HEK293T (cell line): ENCODE measurements at regions not wholly inside any gene's neighbourhood (a gene's known extent, or its start where the extent isn't known, plus 50 kb on each side); places are given as distances from the start of the nearest gene placed in this dataset.

ENCODE experiments used
- CTCF ChIA-PET: fragments of 350-600 bp; formaldehyde crosslinking; extraction: SDS; loops from one replicate; lab custom pipeline; 2021; ENCODE audit warnings: antibody characterized with exemption, inconsistent platforms; lab: Yijun Ruan, JAX
- POLR2A ChIA-PET: fragments of 350-600 bp; formaldehyde crosslinking; extraction: SDS; loops from one replicate; lab custom pipeline; 2020; ENCODE audit warnings: antibody characterized with exemption, inconsistent platforms; lab: Yijun Ruan, JAX
- DNase-seq: peaks from one replicate; pipeline ENCODE4 v3.0.0; 2012; ENCODE audit warnings: mixed read lengths; ENCODE audit errors: extremely low spot score
- ARNT ChIP-seq: fragments of 450-650 bp; IDR thresholded peaks from 2 replicates; pipeline ENCODE4 v1.6.1; 2017; ENCODE audit warnings: mild to moderate bottlenecking
- BHLHE40 ChIP-seq: fragments of 450-650 bp; IDR thresholded peaks from 2 replicates; pipeline ENCODE4 v1.6.1; 2016; ENCODE audit warnings: mild to moderate bottlenecking, moderate library complexity, borderline replicate concordance
- CTBP1 ChIP-seq: fragments of 450-650 bp; IDR thresholded peaks from 2 replicates; pipeline ENCODE4 v1.6.1; 2016; ENCODE audit warnings: borderline replicate concordance
- ELF4 ChIP-seq: fragments of 450-650 bp; IDR thresholded peaks from 2 replicates; pipeline ENCODE4 v1.6.1; 2017; ENCODE audit warnings: antibody characterized with exemption
- FOXA1 ChIP-seq: fragments of 450-650 bp; IDR thresholded peaks from 2 replicates; pipeline ENCODE4 v1.6.1; 2016; ENCODE audit warnings: mild to moderate bottlenecking
- FOXK2 ChIP-seq: fragments of 450-650 bp; IDR thresholded peaks from 2 replicates; pipeline ENCODE4 v1.6.1; 2016; ENCODE audit warnings: mild to moderate bottlenecking
- FOXM1 ChIP-seq: fragments of 450-650 bp; IDR thresholded peaks from 2 replicates; pipeline ENCODE4 v1.6.1; 2017; ENCODE audit warnings: mild to moderate bottlenecking, borderline replicate concordance
- HDGF ChIP-seq: fragments of 450-650 bp; IDR thresholded peaks from 2 replicates; pipeline ENCODE4 v1.6.1; 2017; ENCODE audit warnings: antibody characterized with exemption, borderline replicate concordance
- L3MBTL2 ChIP-seq: fragments of 450-650 bp; conservative IDR thresholded peaks from 2 replicates; pipeline ENCODE4 v1.6.1; 2016; ENCODE audit warnings: mild to moderate bottlenecking
- LEF1 ChIP-seq: fragments of 450-650 bp; IDR thresholded peaks from 2 replicates; pipeline ENCODE4 v1.6.1; 2017; ENCODE audit warnings: mild to moderate bottlenecking, borderline replicate concordance
- NFRKB ChIP-seq: fragments of 450-650 bp; IDR thresholded peaks from 2 replicates; pipeline ENCODE4 v1.6.1; 2016; ENCODE audit warnings: mild to moderate bottlenecking, moderate library complexity
- PKNOX1 ChIP-seq: fragments of 450-650 bp; IDR thresholded peaks from 2 replicates; pipeline ENCODE4 v1.6.1; 2016
- SP1 ChIP-seq: fragments of 450-650 bp; IDR thresholded peaks from 2 replicates; pipeline ENCODE4 v1.6.1; 2017
- SUZ12 ChIP-seq: fragments of 450-650 bp; IDR thresholded peaks from 2 replicates; pipeline ENCODE4 v1.6.1; 2016; ENCODE audit warnings: mild to moderate bottlenecking
- TARDBP ChIP-seq: fragments of 450-650 bp; IDR thresholded peaks from 2 replicates; pipeline ENCODE4 v1.6.1; 2016
- ZNF384 ChIP-seq: fragments of 450-650 bp; IDR thresholded peaks from 2 replicates; pipeline ENCODE4 v1.6.1; 2016

GRCh38 chr4:188603646-188604045, 464.4 kb downstream of the TRIML1 start:
- CTCF ChIA-PET: no interaction called here
- TF ChIP-seq L3MBTL2 (no peak), ZNF384 (no peak), NFRKB (no peak), PKNOX1 (no peak), ARNT (no peak), SUZ12 (no peak), TARDBP (no peak), LEF1 (no peak), FOXA1 (no peak), SP1 (no peak), FOXM1 (no peak)
- no peak for DNase-seq
- POLR2A ChIA-PET: no interaction called here

GRCh38 chr4:188606635-188607034, 467.4 kb downstream of the TRIML1 start:
- no peak for TF ChIP-seq BHLHE40
- no peak for TF ChIP-seq L3MBTL2
- DNase-seq: no peak
- POLR2A ChIA-PET: no interaction called here
- CTCF ChIA-PET: no interaction called here

GRCh38 chr4:188611143-188611542, 471.9 kb downstream of the TRIML1 start:
- no peak for DNase-seq
- ChIA-PET CTCF (no interaction called here), POLR2A (no interaction called here)
- TF ChIP-seq FOXA1: no peak
- no peak for TF ChIP-seq ZNF384
- no peak for TF ChIP-seq L3MBTL2
- TF ChIP-seq PKNOX1: no peak
- no peak for TF ChIP-seq BHLHE40

GRCh38 chr4:188612659-188613058, 473.4 kb downstream of the TRIML1 start:
- DNase-seq: no peak
- ChIA-PET CTCF (no interaction called here), POLR2A (no interaction called here)
- no peak for TF ChIP-seq SUZ12

GRCh38 chr4:188613976-188614375, 474.7 kb downstream of the TRIML1 start:
- TF ChIP-seq SP1 (no peak), LEF1 (no peak), PKNOX1 (no peak), HDGF (no peak), TARDBP (no peak), FOXM1 (no peak), L3MBTL2 (no peak), ARNT (no peak), FOXK2 (no peak), CTBP1 (no peak), ELF4 (no peak), SUZ12 (no peak), BHLHE40 (no peak), NFRKB (no peak), ZNF384 (no peak), FOXA1 (no peak)
- ChIA-PET CTCF (no interaction called here), POLR2A (no interaction called here)
- DNase-seq: no peak

- no peak for DNase-seq
- CTCF ChIA-PET: no interaction called here
- TF ChIP-seq LEF1 (no peak), ARNT (no peak), CTBP1 (no peak), HDGF (no peak), BHLHE40 (no peak), FOXK2 (no peak), ELF4 (no peak), ZNF384 (no peak), L3MBTL2 (no peak), FOXA1 (no peak), FOXM1 (no peak), NFRKB (no peak), TARDBP (no peak), SP1 (no peak), SUZ12 (no peak), PKNOX1 (no peak)
- POLR2A ChIA-PET: no interaction called here
These were observed 480.4 kb downstream of the TRIML1 start for GRCh38 chr4:188619456-188620149.

- CTCF ChIA-PET: no interaction called here
- DNase-seq: no peak
- POLR2A ChIA-PET: no interaction called here
- no peak for TF ChIP-seq PKNOX1
- TF ChIP-seq TARDBP: no peak
- TF ChIP-seq L3MBTL2: no peak
- TF ChIP-seq LEF1: no peak
- no peak for TF ChIP-seq ZNF384
- TF ChIP-seq ARNT: no peak
- no peak for TF ChIP-seq FOXK2
- no peak for TF ChIP-seq ELF4
- TF ChIP-seq FOXA1: no peak
- no peak for TF ChIP-seq NFRKB
- no peak for TF ChIP-seq CTBP1
- no peak for TF ChIP-seq HDGF
- TF ChIP-seq SP1: no peak
- no peak for TF ChIP-seq BHLHE40
- no peak for TF ChIP-seq SUZ12
These were observed 481.4 kb downstream of the TRIML1 start for GRCh38 chr4:188620608-188621007.
